Activated gamma-delta T cell (primary cell): ENCODE measurements at regions not wholly inside any gene's neighbourhood (a gene's known extent, or its start where the extent isn't known, plus 50 kb on each side); places are given as distances from the start of the nearest gene placed in this dataset.

Source experiments
- DNase-seq: peaks from one replicate; lab custom pipeline; 2025; lab: John Stamatoyannopoulos, UW

GRCh38 chr10:130403153-130404075 lies 267.2 kb downstream of the GLRX3 start:
- DNase-seq, result no peak

GRCh38 chr10:130404476-130405055 lies 268.4 kb downstream of the GLRX3 start:
- DNase-seq, result no peak

- no peak for DNase-seq
Measured at GRCh38 chr10:130407052-130407451, 270.9 kb downstream of the GLRX3 start.

- no peak for DNase-seq
Measured at GRCh38 chr10:130409331-130409730, 273.1 kb downstream of the GLRX3 start.

- no peak for DNase-seq
Measured at GRCh38 chr10:130409931-130410330, 273.7 kb downstream of the GLRX3 start.

GRCh38 chr10:130411496-130412085 lies 275.4 kb downstream of the GLRX3 start:
- DNase-seq, result no peak

GRCh38 chr10:130412317-130412716 lies 276.1 kb downstream of the GLRX3 start:
- DNase-seq, result no peak

- DNase-seq, result no peak
Measured at GRCh38 chr10:130416334-130417150, 280.4 kb downstream of the GLRX3 start.

- DNase-seq, result no peak
Measured at GRCh38 chr10:130418731-130419130, 282.5 kb downstream of the GLRX3 start.

- DNase-seq, result no peak
Measured at GRCh38 chr10:130421909-130422308, 285.7 kb downstream of the GLRX3 start.

- no peak for DNase-seq
Measured at GRCh38 chr10:130422366-130423324, 286.5 kb downstream of the GLRX3 start.

- DNase-seq, result no peak
Measured at GRCh38 chr10:130423455-130424305, 287.5 kb downstream of the GLRX3 start.

- DNase-seq, result no peak
Measured at GRCh38 chr10:130424418-130424817, 288.2 kb downstream of the GLRX3 start.

- no peak for DNase-seq
Measured at GRCh38 chr10:130425169-130425568, 289.0 kb downstream of the GLRX3 start.

- no peak for DNase-seq
Measured at GRCh38 chr10:130425881-130426435, 289.8 kb downstream of the GLRX3 start.

- no peak for DNase-seq
Measured at GRCh38 chr10:130427216-130427722, 291.1 kb downstream of the GLRX3 start.

GRCh38 chr10:130428936-130429335 lies 292.7 kb downstream of the GLRX3 start:
- DNase-seq, result no peak

- no peak for DNase-seq
Measured at GRCh38 chr10:130429809-130430208, 293.6 kb downstream of the GLRX3 start.

- DNase-seq, result no peak
Measured at GRCh38 chr10:130430291-130430690, 294.1 kb downstream of the GLRX3 start.
